Right lobe of liver (tissue), 6 donors: ENCODE measurements at regions not wholly inside any gene's neighbourhood (a gene's known extent, or its start where the extent isn't known, plus 50 kb on each side); places are given as distances from the start of the nearest gene placed in this dataset.
A peak's percentile ranks its signal among the peaks of the same experiment; 100 is the strongest.

Experiments
- ATAC-seq, 4 donors: fragments of 200-7000 bp; cut with Tn5 transposase; one replicate each; pipeline ENCODE4 v1.9.1; 2020; ENCODE audit warnings: mild to moderate bottlenecking in 4 of 4, moderate library complexity in 4 of 4
- DNase-seq, 3 donors: peaks; one replicate each; pipeline ENCODE4 v3.0.0-alpha.2; 2020
- H3K27ac ChIP-seq, 3 donors: fragments of 200-600 bp; one replicate each; pipeline ENCODE4 v1.8.0; 2022
- H3K27me3 ChIP-seq, 2 donors: fragments of 200-600 bp; one replicate each; pipeline ENCODE4 v1.8.0; 2022
- H3K36me3 ChIP-seq, 4 donors: fragments of 200-600 bp; sonication (generic) in 1 of 4; one replicate each; pipeline versions ENCODE4 v1.5.1 to v1.8.0; 2017 to 2022; ENCODE audit warnings: control low read depth in 1 of 4
- H3K4me1 ChIP-seq, 4 donors: fragments of 200-600 bp; sonication (generic) in 1 of 4; one replicate each; pipeline versions ENCODE4 v1.5.1 to v1.8.0; 2017 to 2022; ENCODE audit warnings: control low read depth in 1 of 4
- H3K4me3 ChIP-seq, 3 donors: fragments of 200-600 bp; one replicate each; pipeline ENCODE4 v1.8.0; 2022
- H3K9me3 ChIP-seq, 4 donors: fragments of 200-600 bp; sonication (generic) in 1 of 4; one replicate each; pipeline versions ENCODE4 v1.5.1 to v1.8.0; 2017 to 2022; ENCODE audit warnings: control low read depth in 1 of 4
- CTCF ChIP-seq, 4 donors: fragments of 200-600 bp in 3 of 4; fragments of 450-650 bp in 1 of 4; IDR thresholded peaks; one replicate each; pipeline versions ENCODE4 v1.5.1 to v1.8.0; 2016 to 2022; ENCODE audit warnings: antibody characterized with exemption in 4 of 4, mild to moderate bottlenecking in 2 of 4
- POLR2A ChIP-seq: fragments of 450-650 bp; IDR thresholded peaks from one replicate; pipeline ENCODE4 v1.6.1; 2017; ENCODE audit warnings: antibody characterized with exemption, mild to moderate bottlenecking
- WGBS: methylation state at CpG from one replicate; pipeline ENCODE4 v1.1.6; 2018; ENCODE audit warnings: low coverage, low lambda C conversion rate; ENCODE audit not compliant: insufficient coverage; ENCODE audit errors: missing lambda C conversion rate; 5-methylcytosine and 5-hydroxymethylcytosine counted together
- intact Hi-C, 2 donors: fragments of 100-400 bp; cut with DNase I; formaldehyde crosslinking; loops; one replicate each; pipeline versions ENCODE4 v1.11.2 to v1.14.1; 2022
- donor health status: DM: no; HTN: yes; CAD: no.
- donor health status: DM: no; HTN: no; CAD: no.
- donor health status: DM: no; HTN: no; CAD: no.
- donor health status: DM: no; HTN: yes; CAD: no.
- donor health status: DM: no; HTN: yes; CAD: no.

DNA sequence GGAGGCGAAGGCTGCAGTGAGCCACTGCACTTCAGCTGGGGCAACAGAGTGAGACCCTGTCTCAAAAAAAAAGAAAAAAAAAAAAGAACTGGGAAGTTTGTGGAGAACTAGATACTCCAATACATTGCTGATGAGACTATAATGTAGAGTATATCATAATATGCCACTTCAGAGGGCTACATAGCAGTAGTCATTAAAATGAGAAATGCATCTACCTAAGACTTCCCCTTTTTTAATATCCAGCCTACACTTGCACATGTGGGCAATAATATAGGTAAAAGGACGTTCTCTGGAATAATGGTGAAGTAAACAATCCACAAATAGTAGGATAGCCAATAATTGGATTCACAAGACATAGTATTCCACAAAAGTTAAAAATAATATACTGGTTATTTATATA lies 311.0 kb downstream of the HLX start:
- ATAC-seq, result no peak
- no peaks in the 10 kb centered on the region for H3K4me1 ChIP-seq
- H3K27ac ChIP-seq, result no peak overlapping the region
- no peaks in the 10 kb centered on the region for H3K27me3 ChIP-seq
- 54% methylated on average over 2 of the region's 2 CpGs for WGBS
- H3K9me3 ChIP-seq, result no peaks in the 10 kb centered on the region
- intact Hi-C loops, result no loop called here
- H3K4me3 ChIP-seq, result no peak overlapping the region
- no peaks in the 10 kb centered on the region for H3K36me3 ChIP-seq
- no peak for TF ChIP-seq POLR2A
- TF ChIP-seq CTCF (IDR thresholded peaks at IDR 0.05), result no peak
- DNase-seq, result no peak

DNA sequence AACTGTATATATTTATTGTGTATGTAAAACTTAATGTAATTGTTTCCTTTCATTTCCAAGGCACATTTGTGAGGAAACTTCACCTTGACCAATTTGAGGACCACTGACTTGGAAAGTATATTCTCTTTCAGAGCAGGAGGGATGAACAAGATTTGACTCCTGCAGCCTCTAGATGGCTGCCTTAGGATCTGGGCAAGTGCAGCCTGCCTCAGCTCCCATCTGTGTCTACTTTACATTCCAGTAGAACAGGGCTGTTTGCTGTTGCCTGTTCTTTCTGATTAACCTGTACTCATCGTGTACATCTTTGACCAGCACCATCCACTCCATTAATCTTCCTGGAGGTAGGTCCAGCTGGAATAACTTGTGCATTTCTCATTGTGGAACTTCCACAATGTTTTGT lies 312.8 kb downstream of the HLX start:
- H3K9me3 ChIP-seq, result no peaks in the 10 kb centered on the region
- H3K4me3 ChIP-seq, result no peak overlapping the region
- no peak for TF ChIP-seq POLR2A
- TF ChIP-seq CTCF (IDR thresholded peaks at IDR 0.05), result no peak
- no peaks in the 10 kb centered on the region for H3K36me3 ChIP-seq
- 100% methylated on average over 1 of the region's 1 CpG for WGBS
- ATAC-seq (no peak), DNase-seq (no peak)
- no peaks in the 10 kb centered on the region for H3K4me1 ChIP-seq
- no peak overlapping the region for H3K27ac ChIP-seq
- H3K27me3 ChIP-seq, result no peaks in the 10 kb centered on the region
- intact Hi-C loops, result no loop called here

DNA sequence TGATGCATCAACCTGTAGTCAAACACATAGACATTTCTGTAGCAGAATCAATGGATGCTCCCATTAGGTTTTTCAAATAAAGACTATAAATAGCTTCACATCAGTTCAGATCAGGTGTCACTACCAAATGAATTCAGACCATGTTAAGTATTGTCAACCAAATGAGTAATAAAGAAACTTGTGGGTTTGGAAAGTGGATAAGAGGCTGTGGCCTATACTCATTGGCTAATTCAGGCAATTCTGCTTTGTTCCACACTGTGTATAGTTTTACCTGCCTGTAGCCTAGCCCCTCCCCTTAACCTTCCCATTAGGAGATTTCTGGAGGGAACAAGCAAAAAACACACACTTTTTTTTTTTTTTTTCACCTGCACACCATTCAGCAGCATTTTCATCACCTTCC lies 321.2 kb downstream of the HLX start:
- intact Hi-C loops, result loop anchor here in 1 of 2 donors (10.0 kb wide), 1 partner anchor 316 kb away; no protein-coding TSS in a partner anchor
- DNase-seq, result no peak

GRCh38 chr1:221201773-221202172 lies 322.5 kb downstream of the HLX start:
- Histone ChIP-seq H3K36me3 (no peaks in the 10 kb centered on the region), H3K27ac (no peak overlapping the region), H3K9me3 (no peaks in the 10 kb centered on the region), H3K27me3 (no peaks in the 10 kb centered on the region), H3K4me3 (no peak overlapping the region), H3K4me1 (peaks cover 0 to 11% (median 4%) of the 10 kb centered on the region in 4 donors)
- no peak for ATAC-seq
- intact Hi-C loops, result loop anchor here in 1 of 2 donors (10.0 kb wide), 1 partner anchor 317 kb away; no protein-coding TSS in a partner anchor
- DNase-seq, result no peak
- TF ChIP-seq POLR2A (no peak), CTCF (IDR thresholded peaks at IDR 0.05) (no peak)

More for the DNA sequence above, 321.2 kb downstream of the HLX start:
- no peak for ATAC-seq
- TF ChIP-seq POLR2A, result no peak
- Histone ChIP-seq H3K4me3 (no peak overlapping the region), H3K27me3 (no peaks in the 10 kb centered on the region), H3K27ac (no peak overlapping the region), H3K4me1 (peaks cover 0 to 11% (median 4%) of the 10 kb centered on the region in 4 donors), H3K9me3 (no peaks in the 10 kb centered on the region), H3K36me3 (no peaks in the 10 kb centered on the region)

- H3K27ac ChIP-seq, result peak overlapping the region in 1 of 3 donors; percentile 37
- ATAC-seq (peak; percentile 92 to 99 (median 96)), DNase-seq (peak; percentile 70 to 87 (median 79))
- H3K4me3 ChIP-seq, result no peak overlapping the region
- 8% methylated on average over 3 of the region's 3 CpGs for WGBS
- H3K9me3 ChIP-seq, result no peaks in the 10 kb centered on the region
- intact Hi-C loops, result loop anchor here in 1 of 2 donors (10.0 kb wide), 1 partner anchor 319 kb away; no protein-coding TSS in a partner anchor
- no peaks in the 10 kb centered on the region for H3K27me3 ChIP-seq
- peaks cover 0 to 11% (median 4%) of the 10 kb centered on the region in 4 donors for H3K4me1 ChIP-seq
- no peak for TF ChIP-seq POLR2A
- peak; percentile 83 to 93 (median 90) for TF ChIP-seq CTCF (IDR thresholded peaks at IDR 0.05)
- no peaks in the 10 kb centered on the region for H3K36me3 ChIP-seq
These were observed 324.2 kb downstream of the HLX start for GRCh38 chr1:221203224-221204054.
